ENCODE measurements at regions not wholly inside any gene's neighbourhood (a gene's known extent, or its start where the extent isn't known, plus 50 kb on each side); places are given as distances from the start of the nearest gene placed in this dataset.

DNA sequence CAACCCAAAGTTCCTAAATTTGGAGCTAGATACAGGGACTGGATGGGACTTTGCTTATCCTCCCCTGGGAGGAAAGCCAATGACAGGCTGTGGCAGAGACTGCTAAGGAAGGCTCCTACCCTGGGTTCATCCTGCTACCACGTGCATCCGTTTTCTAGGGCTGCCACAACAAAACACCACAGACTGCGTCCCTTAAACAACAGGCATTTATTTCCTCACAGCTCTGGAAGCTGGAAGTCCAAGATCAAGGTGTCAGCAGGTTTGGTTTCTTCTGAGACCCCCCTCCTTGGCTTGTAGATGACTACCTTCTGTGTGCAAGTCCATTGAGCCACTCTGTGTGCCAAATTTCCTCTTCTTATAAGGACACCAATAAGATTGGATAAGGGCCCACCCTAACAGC, 263.9 kb downstream of the FAM43A start:
- TF ChIP-seq RAD21 (IDR thresholded peaks at IDR 0.05; ENCODE audit: low read length): no peak
- TF ChIP-seq, protein P1, sequence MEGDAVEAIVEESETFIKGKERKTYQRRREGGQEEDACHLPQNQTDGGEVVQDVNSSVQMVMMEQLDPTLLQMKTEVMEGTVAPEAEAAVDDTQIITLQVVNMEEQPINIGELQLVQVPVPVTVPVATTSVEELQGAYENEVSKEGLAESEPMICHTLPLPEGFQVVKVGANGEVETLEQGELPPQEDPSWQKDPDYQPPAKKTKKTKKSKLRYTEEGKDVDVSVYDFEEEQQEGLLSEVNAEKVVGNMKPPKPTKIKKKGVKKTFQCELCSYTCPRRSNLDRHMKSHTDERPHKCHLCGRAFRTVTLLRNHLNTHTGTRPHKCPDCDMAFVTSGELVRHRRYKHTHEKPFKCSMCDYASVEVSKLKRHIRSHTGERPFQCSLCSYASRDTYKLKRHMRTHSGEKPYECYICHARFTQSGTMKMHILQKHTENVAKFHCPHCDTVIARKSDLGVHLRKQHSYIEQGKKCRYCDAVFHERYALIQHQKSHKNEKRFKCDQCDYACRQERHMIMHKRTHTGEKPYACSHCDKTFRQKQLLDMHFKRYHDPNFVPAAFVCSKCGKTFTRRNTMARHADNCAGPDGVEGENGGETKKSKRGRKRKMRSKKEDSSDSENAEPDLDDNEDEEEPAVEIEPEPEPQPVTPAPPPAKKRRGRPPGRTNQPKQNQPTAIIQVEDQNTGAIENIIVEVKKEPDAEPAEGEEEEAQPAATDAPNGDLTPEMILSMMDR (IDR thresholded peaks at IDR 0.05): no peak
- no peak for TF ChIP-seq TEAD4 (IDR thresholded peaks at IDR 0.05; ENCODE audit: borderline replicate concordance, insufficient read depth)
- TF ChIP-seq, protein P2, sequence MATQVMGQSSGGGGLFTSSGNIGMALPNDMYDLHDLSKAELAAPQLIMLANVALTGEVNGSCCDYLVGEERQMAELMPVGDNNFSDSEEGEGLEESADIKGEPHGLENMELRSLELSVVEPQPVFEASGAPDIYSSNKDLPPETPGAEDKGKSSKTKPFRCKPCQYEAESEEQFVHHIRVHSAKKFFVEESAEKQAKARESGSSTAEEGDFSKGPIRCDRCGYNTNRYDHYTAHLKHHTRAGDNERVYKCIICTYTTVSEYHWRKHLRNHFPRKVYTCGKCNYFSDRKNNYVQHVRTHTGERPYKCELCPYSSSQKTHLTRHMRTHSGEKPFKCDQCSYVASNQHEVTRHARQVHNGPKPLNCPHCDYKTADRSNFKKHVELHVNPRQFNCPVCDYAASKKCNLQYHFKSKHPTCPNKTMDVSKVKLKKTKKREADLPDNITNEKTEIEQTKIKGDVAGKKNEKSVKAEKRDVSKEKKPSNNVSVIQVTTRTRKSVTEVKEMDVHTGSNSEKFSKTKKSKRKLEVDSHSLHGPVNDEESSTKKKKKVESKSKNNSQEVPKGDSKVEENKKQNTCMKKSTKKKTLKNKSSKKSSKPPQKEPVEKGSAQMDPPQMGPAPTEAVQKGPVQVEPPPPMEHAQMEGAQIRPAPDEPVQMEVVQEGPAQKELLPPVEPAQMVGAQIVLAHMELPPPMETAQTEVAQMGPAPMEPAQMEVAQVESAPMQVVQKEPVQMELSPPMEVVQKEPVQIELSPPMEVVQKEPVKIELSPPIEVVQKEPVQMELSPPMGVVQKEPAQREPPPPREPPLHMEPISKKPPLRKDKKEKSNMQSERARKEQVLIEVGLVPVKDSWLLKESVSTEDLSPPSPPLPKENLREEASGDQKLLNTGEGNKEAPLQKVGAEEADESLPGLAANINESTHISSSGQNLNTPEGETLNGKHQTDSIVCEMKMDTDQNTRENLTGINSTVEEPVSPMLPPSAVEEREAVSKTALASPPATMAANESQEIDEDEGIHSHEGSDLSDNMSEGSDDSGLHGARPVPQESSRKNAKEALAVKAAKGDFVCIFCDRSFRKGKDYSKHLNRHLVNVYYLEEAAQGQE (IDR thresholded peaks at IDR 0.05; ENCODE audit: low read depth, low read length): no peak
- no peak for TF ChIP-seq SIN3A (IDR thresholded peaks at IDR 0.05; ENCODE audit: borderline replicate concordance, low read depth, low read length)
- no peak for TF ChIP-seq GABPA (IDR thresholded peaks at IDR 0.05; ENCODE audit: low read depth)
- TF ChIP-seq SMC3 (IDR thresholded peaks at IDR 0.05; ENCODE audit: low read depth, low read length): no peak
- no peak for TF ChIP-seq CHD2 (IDR thresholded peaks at IDR 0.05; ENCODE audit: low read length, partially characterized antibody)
